ENCODE measurements at regions not wholly inside any gene's neighbourhood (a gene's known extent, or its start where the extent isn't known, plus 50 kb on each side); places are given as distances from the start of the nearest gene placed in this dataset.

DNA sequence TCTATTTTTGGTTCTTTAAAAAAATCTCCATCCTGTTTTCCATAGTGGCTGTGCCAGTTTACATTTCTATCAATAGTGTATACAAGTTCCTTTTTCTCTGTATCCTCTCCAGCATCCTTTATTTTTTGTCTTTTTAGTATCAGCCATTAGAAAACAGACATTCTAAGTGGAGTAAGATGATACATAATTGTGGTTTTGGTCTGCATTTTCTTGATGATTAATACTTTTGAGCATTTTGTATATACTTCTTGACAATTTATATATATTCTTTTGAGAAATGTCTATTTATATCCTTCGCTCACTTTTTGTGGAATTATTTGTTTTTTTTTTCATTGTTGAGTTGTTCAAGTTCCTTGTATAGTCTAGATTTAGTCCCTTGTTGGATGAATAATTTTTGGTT, 382.2 kb upstream of the SPOCK3 start:
- Histone ChIP-seq H3K4me2 (ENCODE audit: insufficient read depth, low read length) (no peak overlapping the region), H2AFZ (ENCODE audit: low read length) (no peak overlapping the region), H3K4me1 (ENCODE audit: insufficient read depth, low read length) (no peaks in the 10 kb centered on the region), H3K9me3 (ENCODE audit: low read depth, low read length) (no peaks in the 10 kb centered on the region), H3K27me3 (ENCODE audit: insufficient read depth, low read length) (no peaks in the 10 kb centered on the region), H3K36me3 (ENCODE audit: insufficient read depth, low read length) (no peaks in the 10 kb centered on the region), H3K4me3 (ENCODE audit: insufficient read depth, low read length) (no peak overlapping the region), H4K20me1 (ENCODE audit: insufficient read depth, low read length) (no peaks in the 10 kb centered on the region), H3K27ac (ENCODE audit: low read depth, low read length) (no peak overlapping the region), H3K79me2 (ENCODE audit: insufficient read depth, low read length) (no peaks in the 10 kb centered on the region)
- TF ChIP-seq, protein P1, sequence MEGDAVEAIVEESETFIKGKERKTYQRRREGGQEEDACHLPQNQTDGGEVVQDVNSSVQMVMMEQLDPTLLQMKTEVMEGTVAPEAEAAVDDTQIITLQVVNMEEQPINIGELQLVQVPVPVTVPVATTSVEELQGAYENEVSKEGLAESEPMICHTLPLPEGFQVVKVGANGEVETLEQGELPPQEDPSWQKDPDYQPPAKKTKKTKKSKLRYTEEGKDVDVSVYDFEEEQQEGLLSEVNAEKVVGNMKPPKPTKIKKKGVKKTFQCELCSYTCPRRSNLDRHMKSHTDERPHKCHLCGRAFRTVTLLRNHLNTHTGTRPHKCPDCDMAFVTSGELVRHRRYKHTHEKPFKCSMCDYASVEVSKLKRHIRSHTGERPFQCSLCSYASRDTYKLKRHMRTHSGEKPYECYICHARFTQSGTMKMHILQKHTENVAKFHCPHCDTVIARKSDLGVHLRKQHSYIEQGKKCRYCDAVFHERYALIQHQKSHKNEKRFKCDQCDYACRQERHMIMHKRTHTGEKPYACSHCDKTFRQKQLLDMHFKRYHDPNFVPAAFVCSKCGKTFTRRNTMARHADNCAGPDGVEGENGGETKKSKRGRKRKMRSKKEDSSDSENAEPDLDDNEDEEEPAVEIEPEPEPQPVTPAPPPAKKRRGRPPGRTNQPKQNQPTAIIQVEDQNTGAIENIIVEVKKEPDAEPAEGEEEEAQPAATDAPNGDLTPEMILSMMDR (IDR thresholded peaks at IDR 0.05; ENCODE audit: extremely low read depth, low read depth, low read length) = no peak
- DNase-seq (ENCODE audit: insufficient read length, low spot score, missing footprints) = no peak

DNA sequence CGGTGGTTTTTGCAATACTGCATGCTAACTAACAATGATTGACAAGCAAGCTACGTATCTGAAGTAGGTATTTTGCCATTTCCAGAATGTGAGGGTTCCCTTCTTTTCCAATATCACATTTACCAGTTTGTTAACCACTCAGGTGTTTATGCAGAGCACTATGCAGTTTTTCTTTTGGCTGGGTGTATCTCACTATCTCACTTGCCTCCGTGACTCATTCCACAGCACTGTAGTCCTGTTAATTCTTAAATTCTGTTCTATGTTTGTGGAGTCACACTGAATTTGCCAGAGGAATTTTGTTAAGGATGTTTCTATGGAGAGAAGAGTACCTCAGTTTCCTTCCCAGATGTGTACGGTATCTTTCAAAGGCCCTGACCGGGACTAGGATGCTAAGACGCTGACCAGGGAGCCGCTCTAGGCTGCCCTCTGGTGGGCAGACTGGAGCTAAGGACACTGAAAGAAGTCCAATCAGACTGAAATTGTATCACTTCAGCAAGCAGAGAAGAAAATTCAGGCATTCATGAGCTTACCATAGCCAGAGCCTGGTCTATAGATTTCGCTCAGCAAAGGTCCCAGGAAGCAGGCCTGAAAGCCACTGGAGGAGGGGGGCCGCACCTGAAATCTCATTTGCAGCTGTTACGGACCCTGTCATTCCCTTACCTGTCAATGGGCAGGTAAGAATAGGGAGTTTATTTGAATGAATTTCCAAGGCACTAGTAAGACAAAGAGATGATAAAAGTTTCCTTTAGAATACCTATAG, 388.4 kb upstream of the SPOCK3 start:
- H3K27ac ChIP-seq (ENCODE audit: low read depth, low read length) = no peak overlapping the region
- TF ChIP-seq, protein P1 (IDR thresholded peaks at IDR 0.05; ENCODE audit: extremely low read depth, low read depth, low read length) = peak; percentile 65
- H4K20me1 ChIP-seq (ENCODE audit: insufficient read depth, low read length) = no peaks in the 10 kb centered on the region
- DNase-seq (ENCODE audit: insufficient read length, low spot score, missing footprints) = peak; percentile 64
- no peaks in the 10 kb centered on the region for H3K27me3 ChIP-seq (ENCODE audit: insufficient read depth, low read length)
- no peak overlapping the region for H2AFZ ChIP-seq (ENCODE audit: low read length)
- H3K36me3 ChIP-seq (ENCODE audit: insufficient read depth, low read length) = no peaks in the 10 kb centered on the region
- H3K4me1 ChIP-seq (ENCODE audit: insufficient read depth, low read length) = no peaks in the 10 kb centered on the region
- no peak overlapping the region for H3K4me2 ChIP-seq (ENCODE audit: insufficient read depth, low read length)
- no peaks in the 10 kb centered on the region for H3K79me2 ChIP-seq (ENCODE audit: insufficient read depth, low read length)
- H3K9me3 ChIP-seq (ENCODE audit: low read depth, low read length) = no peaks in the 10 kb centered on the region
- H3K4me3 ChIP-seq (ENCODE audit: insufficient read depth, low read length) = no peak overlapping the region

DNA sequence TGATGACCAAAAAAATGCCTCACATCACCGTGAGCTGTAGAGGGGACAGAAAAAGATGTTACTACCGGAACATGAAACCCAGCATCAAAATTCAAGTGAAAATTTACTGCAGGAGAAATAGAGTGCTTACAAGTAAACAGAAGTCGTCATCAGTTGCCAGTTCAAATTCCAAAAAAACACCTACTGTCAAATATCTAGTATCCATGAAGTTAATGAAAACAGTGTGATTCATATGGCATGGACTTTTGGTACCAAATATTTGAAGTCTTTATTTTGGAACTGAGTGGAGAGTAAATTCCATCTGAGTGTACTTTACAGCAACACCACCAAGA, 388.9 kb upstream of the SPOCK3 start:
- TF ChIP-seq, protein P1 (IDR thresholded peaks at IDR 0.05; ENCODE audit: extremely low read depth, low read depth, low read length) = no peak
- H3K27me3 ChIP-seq (ENCODE audit: insufficient read depth, low read length) = no peaks in the 10 kb centered on the region
- H3K9me3 ChIP-seq (ENCODE audit: low read depth, low read length) = no peaks in the 10 kb centered on the region
- H2AFZ ChIP-seq (ENCODE audit: low read length) = no peak overlapping the region
- no peaks in the 10 kb centered on the region for H3K4me1 ChIP-seq (ENCODE audit: insufficient read depth, low read length)
- no peak for DNase-seq (ENCODE audit: insufficient read length, low spot score, missing footprints)
- H3K27ac ChIP-seq (ENCODE audit: low read depth, low read length) = no peak overlapping the region
- no peak overlapping the region for H3K4me2 ChIP-seq (ENCODE audit: insufficient read depth, low read length)
- no peaks in the 10 kb centered on the region for H3K79me2 ChIP-seq (ENCODE audit: insufficient read depth, low read length)
- no peak overlapping the region for H3K4me3 ChIP-seq (ENCODE audit: insufficient read depth, low read length)
- no peaks in the 10 kb centered on the region for H3K36me3 ChIP-seq (ENCODE audit: insufficient read depth, low read length)
- H4K20me1 ChIP-seq (ENCODE audit: insufficient read depth, low read length) = no peaks in the 10 kb centered on the region

DNA sequence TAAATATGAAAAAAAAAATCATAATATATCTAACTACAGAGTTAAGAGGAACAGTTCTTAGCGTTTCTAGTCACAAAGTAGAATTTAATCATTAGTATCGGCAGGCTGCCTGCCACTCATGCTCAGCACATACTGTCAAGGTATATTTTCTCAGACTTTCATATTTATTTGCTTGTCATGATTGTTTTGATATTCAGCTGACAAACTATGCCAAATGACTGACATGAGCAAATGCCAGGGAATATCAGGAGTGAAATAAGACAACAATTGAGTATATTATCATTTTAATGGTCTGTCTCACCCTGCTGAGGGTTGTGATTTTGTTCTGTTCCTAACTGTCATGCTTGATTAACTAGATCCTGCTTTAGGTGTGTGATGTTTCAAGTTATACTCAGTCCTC, 395.0 kb upstream of the SPOCK3 start:
- Histone ChIP-seq H2AFZ (ENCODE audit: low read length) (no peak overlapping the region), H3K4me1 (ENCODE audit: insufficient read depth, low read length) (no peaks in the 10 kb centered on the region), H3K27me3 (ENCODE audit: insufficient read depth, low read length) (no peaks in the 10 kb centered on the region), H3K27ac (ENCODE audit: low read depth, low read length) (no peak overlapping the region), H4K20me1 (ENCODE audit: insufficient read depth, low read length) (no peaks in the 10 kb centered on the region), H3K9me3 (ENCODE audit: low read depth, low read length) (no peaks in the 10 kb centered on the region), H3K36me3 (ENCODE audit: insufficient read depth, low read length) (no peaks in the 10 kb centered on the region), H3K4me2 (ENCODE audit: insufficient read depth, low read length) (no peak overlapping the region), H3K4me3 (ENCODE audit: insufficient read depth, low read length) (no peak overlapping the region), H3K79me2 (ENCODE audit: insufficient read depth, low read length) (no peaks in the 10 kb centered on the region)
- TF ChIP-seq, protein P1 (IDR thresholded peaks at IDR 0.05; ENCODE audit: extremely low read depth, low read depth, low read length) = no peak
- DNase-seq (ENCODE audit: insufficient read length, low spot score, missing footprints) = no peak
